Skin epidermis (tissue), 12 donors: ENCODE measurements at regions not wholly inside any gene's neighbourhood (a gene's known extent, or its start where the extent isn't known, plus 50 kb on each side); places are given as distances from the start of the nearest gene placed in this dataset.

Experiments
- H3K27ac ChIP-seq, 21 experiments: fragments of 200-600 bp; sonication (generic) in 11 of 21; one replicate each; pipeline ENCODE4 v1.5.0; 2020; ENCODE audit warnings: mild to moderate bottlenecking in 3 of 21, inconsistent platforms in 2 of 21, moderate library complexity in 2 of 21
- H3K4me3 ChIP-seq, 7 experiments: fragments of 200-600 bp; sonication (generic) in 2 of 7; one replicate each; pipeline ENCODE4 v1.5.0; 2020; ENCODE audit warnings: inconsistent platforms in 2 of 7, mild to moderate bottlenecking in 2 of 7, moderate library complexity in 1 of 7

DNA sequence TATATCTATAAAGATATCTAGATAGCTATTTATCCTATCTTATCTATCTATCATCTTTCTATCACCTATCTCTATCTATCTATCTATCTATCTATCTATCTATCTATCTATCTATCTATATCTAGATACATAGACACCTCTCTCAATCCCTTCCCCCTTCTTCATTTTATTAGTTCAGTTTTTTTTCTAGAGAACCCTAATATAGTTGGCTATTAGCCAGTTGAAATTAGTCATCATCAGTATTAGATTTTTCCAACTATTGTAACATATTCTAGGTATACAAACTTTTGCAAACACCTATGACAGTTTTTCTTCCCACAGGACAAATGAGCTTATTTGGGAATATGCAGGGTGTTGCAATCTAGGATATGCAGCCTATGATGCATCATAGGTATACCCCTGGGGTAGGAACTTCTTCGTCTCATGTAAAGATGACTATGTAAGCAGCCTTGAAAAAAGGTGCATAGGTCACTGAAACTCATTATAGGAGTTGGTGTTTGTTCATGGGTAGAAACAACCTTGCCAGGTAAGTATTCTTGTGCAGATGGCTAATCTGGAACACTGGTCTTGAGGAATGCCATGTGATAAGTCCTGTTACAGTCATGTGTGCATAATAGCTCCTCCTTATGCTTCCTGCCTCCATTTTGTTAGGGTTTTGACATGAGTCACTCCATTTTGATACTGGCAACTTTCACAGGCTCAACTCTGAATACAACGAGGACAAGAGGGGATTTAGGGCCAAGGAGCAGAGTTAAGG is 160.7 kb upstream of the ZSWIM2 start:
- no peak overlapping the region for H3K27ac ChIP-seq
- no peak overlapping the region for H3K4me3 ChIP-seq

DNA sequence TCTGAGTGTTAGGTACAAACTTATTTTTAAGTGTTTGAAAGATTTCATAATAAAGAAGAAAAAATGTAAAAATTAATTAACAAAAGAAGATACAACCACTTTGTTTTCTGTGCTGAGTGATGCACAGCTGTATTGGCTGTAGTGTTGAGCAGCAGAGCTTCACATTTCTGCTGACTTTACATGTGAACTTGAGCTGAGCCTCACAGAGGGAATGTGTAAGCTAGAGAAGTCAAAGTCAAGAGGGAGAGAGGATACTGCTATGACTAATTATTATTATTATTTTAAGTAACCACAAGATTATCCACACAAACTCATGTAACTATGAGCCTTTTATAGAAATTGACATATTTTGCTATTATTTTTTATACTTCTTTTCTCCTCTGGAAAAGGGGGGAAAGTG is 159.1 kb upstream of the ZSWIM2 start:
- no peak overlapping the region for H3K4me3 ChIP-seq

DNA sequence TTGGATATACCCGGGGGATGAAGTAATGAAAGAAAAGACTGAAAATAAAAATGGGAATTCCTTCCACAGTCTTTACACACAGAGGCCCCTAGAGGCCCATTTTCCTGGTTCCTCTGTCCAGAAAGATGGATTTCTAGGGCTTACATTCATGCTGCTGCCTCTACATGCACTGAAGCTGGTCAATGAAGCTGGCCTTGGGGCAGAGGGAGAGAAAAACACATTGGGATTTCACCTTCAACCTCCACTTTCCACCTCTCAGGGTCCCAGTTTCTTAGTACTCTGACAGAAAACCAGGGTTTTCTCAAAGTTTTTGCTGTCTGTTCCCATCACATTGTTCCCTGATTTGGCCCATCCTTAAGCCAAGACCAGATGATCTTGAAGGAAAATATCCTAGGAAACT is 154.6 kb upstream of the ZSWIM2 start:
- Histone ChIP-seq H3K4me3 (peak overlapping the region in 2 of 7 experiments; percentile 13 to 21), H3K27ac (no peak overlapping the region)

More for the DNA sequence above, 159.1 kb upstream of the ZSWIM2 start:
- H3K27ac ChIP-seq: no peak overlapping the region

DNA sequence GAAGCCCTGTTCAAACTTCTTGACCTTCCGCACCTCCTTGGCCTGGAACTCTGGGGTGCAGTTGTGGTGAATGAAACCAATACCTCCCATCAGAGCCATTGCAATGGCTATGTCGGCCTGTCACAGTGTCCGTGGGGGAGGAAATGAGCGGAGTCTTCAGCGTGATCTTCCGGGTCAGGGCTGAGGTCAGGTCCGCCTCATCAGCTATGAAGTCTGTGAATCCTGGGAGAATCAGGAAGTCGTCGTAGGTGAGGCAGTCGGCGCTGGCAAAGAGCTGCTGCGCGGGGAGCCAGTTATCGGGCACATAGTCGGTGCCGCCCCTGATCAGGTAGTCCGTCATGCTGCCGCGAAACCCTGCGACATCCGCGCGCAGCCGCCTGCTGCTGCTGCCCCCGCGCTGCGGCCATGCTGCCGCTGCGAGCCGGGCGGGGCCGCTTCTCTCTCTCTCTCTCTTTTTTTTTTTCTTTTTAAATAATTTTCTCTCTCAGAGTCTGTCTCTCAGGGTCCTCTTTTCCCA is 154.1 kb upstream of the ZSWIM2 start:
- Histone ChIP-seq H3K4me3 (peak overlapping the region in 2 of 7 experiments; percentile 13 to 21), H3K27ac (no peak overlapping the region)

DNA sequence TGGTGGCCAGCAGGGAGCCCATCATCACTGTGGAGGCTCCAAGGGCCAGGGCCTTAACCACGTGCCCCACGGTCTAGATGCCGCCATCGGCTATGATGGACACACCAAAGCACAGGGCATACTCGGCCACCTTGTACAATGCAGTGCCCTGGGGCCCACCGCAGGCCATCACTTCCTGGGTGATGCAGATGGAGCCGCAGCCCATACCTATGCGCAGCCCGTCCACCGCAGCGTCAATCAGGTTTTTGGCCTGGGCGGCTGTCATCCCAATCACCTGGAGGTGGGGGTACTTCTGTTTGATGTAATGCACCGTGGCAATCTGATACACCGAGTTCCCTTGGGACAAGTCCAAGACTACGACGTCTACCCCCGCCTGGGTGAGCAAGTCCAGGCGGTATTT is 153.3 kb upstream of the ZSWIM2 start:
- Histone ChIP-seq H3K4me3 (no peak overlapping the region), H3K27ac (no peak overlapping the region)

DNA sequence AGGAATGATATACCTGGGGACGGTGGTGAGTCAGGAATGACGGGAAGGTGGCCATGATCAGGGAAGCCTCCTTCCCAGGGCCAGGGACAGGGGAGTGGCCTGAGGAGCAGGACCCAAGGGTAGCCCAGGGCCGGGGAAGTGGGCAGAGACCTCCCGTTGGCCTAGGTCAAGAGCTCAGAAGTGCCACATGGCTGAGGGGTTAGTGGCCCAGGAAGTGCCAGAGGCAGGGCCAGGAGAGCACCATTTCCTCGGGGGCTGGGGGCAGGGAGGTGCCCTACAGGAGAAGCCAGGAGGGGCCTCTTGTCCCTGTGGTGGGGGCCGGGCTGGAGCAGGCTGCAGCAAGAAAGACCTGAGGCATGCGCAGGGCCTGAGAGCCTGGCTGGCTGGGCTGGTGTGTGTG is 152.3 kb upstream of the ZSWIM2 start:
- H3K4me3 ChIP-seq: no peak overlapping the region
- no peak overlapping the region for H3K27ac ChIP-seq

DNA sequence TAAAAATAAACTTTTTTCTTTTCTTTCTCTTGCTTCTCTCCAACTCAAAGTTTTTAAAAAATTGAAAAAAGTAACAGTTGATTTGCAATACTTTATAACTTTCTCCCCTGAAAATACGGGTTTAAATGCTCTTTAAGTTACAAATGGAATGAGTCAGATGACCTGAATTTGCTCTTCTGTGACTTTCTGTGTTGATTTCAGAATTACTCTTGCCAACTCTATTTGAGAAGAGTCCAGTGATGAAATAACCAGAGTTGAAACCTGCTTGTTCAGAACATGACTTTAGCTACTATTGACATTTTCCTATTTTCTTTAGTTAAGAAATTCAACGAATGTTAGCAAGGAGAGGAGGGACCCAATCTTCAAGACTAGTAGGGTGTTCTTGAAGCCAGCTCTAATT is 146.1 kb upstream of the ZSWIM2 start:
- no peak overlapping the region for H3K4me3 ChIP-seq
- H3K27ac ChIP-seq: no peak overlapping the region

DNA sequence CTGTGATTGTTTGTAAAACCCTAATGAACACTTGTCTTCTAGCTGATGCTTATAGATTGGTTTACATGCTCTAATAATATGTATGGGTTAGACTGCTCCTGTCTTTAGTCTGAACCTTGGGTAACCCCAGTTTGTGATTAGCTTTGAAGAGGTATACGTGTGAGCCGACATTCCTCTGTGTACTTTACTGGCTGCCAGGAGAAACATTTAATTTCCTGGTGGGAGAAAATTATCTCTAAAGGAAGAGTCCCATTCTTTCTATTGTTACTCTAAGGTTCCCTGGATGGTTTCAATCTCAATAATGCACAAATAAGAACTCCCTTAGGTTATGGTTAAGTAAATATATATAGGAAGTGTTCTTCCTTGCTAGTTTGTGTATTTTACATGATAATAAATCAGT is 143.6 kb upstream of the ZSWIM2 start:
- no peak overlapping the region for H3K4me3 ChIP-seq
- no peak overlapping the region for H3K27ac ChIP-seq

DNA sequence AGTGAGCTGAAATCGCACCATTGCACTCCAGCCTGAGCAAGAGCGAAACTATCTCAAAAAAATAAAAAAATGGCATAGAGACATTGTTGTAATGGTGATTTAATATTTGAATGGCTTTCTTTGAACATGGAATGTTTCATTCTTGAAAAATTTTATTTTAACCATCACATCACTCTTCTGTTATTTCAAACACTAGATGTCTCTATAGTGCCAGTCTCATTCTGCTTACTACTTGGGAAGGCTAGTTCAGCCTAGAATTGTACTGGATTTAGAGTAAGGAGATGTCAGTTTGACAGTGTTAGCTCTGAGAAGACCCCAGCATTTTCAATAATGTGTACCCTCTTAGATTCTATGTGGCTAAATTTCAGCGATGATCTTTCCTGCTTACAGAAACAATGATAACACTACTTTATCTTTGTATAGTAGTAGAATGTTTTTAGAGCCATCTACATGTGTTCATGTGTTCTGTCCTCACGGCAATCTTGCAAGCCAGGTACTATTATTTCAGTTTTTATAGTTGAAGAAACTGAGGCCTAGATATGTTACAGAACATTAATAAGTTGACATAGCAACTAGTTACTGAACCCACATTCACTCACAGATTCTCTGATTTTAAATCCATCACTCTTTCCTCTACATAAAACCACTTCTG is 142.9 kb upstream of the ZSWIM2 start:
- no peak overlapping the region for H3K4me3 ChIP-seq
- no peak overlapping the region for H3K27ac ChIP-seq

DNA sequence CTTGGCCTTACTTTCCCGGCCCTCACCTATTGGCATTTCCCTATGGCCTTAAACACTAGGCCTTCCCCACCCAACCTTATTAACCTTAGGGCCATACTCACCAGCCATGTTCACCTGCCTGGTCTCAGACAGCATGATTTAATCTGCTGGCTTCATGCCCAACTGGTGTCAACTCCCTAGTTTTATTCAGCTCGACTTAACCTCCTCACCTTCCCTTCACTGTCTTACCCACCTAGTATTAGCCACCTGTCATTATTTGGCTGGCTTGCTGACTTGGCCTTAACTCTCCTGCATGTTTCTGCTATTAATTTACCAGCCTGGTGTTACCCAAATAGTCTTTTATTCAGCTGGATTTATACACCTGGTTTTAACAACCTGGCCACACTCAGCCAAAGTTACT is 136.0 kb upstream of the ZSWIM2 start:
- Histone ChIP-seq H3K4me3 (no peak overlapping the region), H3K27ac (no peak overlapping the region)

DNA sequence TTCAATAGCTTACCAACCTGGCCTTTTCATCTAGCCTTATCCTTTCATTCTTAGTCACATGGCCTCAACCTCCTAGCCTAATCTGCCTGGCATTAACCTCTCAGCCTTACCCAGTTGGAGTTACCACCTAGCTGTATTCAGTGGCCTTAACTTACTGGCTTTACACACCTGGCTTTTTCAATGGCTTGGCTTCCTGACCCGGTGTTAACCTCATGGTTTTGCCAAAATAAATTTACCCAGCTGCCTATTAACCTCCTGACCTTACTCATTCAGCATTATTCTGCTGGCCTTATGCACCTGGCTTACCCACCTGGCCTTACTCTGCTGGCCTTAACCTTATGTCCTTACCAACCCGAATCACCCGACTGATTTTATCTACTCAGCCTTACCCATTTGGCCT is 135.5 kb upstream of the ZSWIM2 start:
- H3K4me3 ChIP-seq: no peak overlapping the region
- H3K27ac ChIP-seq: no peak overlapping the region

DNA sequence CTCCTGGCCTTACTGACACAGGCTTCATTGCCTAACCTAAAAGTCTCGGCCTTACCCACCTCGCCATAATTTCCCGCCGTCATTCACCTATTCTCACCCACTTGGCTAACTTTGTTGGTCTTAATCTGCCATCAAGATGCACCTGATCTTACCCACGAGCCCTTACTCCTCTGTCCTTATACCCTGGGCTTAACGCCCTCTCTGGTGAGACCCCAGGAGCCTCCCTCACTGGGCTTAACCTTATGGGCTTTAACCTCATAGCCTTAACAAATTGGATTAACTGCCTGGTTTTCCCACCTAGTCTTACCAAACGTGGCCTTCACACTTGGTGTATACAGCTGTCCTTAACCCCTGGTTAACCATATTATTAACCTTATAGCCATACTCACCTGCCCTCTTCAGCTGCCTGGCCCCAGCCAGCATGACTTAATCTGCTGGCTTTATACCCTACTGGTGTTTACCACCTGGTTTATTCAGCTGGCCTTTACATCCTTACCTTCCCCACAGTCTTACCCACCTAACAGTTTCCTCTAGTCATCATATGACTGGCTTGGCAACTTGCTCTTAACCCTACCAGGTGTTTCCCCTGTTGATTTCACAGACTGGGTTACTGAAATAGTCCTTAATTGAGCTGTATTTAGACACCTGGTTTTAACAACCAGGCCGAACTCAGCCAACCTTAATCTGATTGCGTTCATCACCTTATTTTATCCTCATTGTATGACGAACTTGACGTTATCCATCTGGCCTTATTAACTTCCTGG is 132.0 kb upstream of the ZSWIM2 start:
- Histone ChIP-seq H3K4me3 (no peak overlapping the region), H3K27ac (no peak overlapping the region)

DNA sequence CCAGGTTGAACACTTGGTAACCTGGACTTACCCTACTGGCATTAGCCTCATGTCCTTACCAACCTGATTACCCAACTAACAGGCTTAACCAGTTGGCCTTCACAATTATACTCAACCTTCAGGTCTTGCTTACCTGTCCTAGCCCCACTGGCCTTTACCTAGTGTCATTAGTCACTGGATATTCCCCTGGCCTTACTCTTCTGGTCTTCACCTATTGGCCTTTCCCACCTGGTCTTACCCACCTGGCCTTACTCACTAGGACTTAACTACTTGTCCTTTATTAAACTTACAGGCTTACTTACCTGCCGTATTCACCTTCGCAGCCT is 131.1 kb upstream of the ZSWIM2 start:
- H3K27ac ChIP-seq: no peak overlapping the region
- no peak overlapping the region for H3K4me3 ChIP-seq

DNA sequence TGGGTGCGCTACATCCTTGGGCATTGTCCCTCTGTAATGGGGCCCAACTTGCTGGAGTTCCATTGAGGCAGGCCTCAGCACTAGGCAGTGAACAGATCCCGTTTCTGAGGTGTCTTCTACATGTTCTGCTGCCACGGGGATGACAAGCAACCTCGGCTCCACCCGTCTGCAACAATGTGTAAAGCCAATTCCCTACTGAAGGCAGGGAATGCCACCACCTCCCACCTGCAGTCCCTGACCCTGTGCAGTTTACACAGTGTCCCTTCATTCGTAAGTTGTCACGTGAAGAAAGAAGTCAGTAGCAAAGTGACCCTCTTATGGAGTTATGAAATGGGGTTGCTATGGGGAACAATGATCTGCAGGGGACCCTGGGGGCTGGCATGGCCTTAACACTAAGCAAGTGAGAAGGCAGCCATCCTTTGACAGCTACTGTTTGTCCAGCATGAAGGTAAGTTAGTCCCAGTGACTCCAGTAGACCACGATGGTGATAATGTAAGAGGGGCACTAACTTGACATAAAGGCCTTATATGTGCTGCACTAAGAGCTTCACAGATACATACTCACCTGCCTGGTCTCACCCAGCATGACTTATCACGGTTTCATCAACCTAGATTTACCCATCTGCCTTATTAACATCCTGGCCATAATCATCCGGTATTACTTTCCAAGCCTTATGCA is 130.6 kb upstream of the ZSWIM2 start:
- Histone ChIP-seq H3K27ac (no peak overlapping the region), H3K4me3 (no peak overlapping the region)

DNA sequence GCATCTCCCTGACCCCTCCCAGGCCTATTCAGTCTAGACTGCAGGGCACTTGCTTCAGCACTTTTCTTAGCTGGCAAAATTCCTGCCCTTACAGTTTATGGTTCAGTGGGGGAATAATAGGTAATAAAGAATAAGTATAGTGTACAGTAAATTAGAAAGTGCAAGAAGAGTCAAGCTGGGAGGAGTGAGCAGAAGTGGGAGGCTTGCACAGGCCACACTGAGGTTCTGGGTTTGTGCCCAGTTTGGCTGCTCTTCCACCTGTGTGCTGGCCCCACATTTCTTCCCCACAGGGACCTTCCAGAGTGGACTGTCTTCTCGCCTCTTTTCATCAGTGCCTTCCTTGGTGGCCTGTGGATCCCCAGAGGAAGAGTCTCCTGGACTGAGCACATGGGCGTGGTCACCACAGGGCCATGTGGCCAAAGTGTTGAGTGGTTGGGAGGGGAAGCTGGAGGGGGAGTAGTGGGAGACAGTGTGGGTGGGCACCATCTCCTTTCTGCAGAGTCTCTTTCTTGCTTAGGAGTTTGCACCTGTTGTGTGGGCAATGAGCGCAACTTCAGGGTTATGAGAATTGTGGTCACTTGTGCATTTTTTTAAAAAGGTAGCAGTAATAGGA is 128.6 kb upstream of the ZSWIM2 start:
- Histone ChIP-seq H3K27ac (no peak overlapping the region), H3K4me3 (no peak overlapping the region)

DNA sequence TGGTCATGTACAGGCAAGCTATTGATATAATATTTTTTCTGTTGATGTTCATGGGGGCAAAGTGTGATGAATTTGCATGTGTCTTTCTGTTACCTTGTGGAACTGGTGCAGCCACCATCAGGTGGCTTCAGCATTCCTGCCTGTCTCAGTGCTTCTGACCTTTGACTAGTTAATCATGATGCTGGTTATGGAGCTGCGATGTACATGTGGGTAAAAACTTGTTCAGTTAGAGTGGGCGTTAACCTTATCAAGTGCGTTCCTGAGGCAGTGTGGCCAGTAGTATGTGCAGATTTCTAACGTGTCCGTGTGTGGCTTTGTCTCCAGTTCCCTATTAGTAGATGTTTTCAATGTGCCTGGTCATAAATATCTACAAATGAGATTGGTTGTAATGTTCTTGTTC is 127.4 kb upstream of the ZSWIM2 start:
- no peak overlapping the region for H3K4me3 ChIP-seq
- H3K27ac ChIP-seq: no peak overlapping the region

DNA sequence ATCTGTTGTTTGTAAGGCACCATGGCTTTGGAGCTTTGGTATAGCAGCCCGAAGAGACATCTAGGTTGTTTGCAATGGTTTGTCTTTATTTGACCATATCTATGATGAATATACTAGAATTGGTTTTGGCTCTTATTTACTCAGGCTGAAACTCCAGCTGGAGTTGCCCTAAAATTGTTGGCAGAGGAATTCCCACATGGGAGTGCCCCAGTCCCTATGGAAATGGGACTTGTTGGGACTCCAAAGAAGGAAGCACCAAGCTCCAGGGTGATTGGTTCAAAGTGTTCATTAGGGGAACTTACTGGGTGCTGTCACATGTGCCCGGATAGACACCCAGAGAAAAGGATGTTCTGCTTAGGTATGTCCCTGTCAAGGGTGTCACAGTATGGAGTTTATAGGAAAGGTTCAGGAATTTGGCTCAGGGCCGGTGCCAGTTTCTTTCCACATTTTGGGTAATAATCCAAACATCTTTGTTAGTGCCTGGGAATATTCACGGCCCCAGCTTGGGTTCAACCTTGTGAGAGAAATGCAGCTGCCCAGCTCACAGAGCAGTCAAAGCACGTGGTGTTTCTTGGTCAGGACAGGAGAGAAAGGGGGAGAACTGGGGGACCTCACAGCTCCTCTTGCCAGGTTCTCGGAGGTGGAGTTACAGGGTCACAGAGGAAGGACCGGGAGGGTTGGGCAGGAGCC is 123.5 kb upstream of the ZSWIM2 start:
- no peak overlapping the region for H3K4me3 ChIP-seq
- H3K27ac ChIP-seq: no peak overlapping the region

DNA sequence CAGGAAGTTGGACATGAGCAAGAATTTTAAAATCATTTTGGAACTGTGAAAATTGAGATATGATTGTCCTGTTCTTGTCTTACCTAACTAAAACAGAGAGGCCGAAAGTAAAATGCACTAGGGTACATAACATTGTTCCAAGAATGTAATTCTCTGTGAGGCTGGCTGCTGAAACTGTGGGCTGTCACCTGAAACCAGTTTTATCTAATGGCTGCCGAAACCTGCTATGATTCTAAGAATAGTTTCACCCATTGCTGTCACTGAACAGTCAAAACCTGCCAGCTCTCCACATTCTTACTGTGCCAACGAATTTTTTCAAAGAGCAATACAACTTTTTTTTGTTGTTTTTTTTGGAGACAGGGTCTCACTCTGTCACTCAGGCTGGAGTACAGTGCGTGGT is 119.3 kb upstream of the ZSWIM2 start:
- H3K4me3 ChIP-seq: no peak overlapping the region

DNA sequence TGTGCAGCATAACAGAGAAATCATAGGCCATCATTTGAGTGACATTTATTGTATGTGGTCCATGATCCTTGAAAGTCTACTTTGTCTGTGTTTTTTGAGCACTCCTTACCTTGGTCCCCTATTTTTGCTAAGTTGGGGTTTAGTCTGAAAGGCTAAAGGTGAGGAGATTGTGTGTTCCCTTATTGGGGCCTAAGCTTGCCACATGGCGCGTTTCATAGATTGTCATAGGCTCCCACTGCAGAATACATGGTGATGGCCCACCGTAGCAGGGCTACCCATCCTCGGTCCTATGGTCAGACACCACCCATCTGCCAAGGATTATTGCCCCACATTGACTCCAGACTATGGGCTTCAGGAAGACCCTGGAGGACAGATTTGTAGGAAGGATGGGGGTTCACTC is 117.0 kb upstream of the ZSWIM2 start:
- Histone ChIP-seq H3K4me3 (no peak overlapping the region), H3K27ac (no peak overlapping the region)

More for the DNA sequence above, 119.3 kb upstream of the ZSWIM2 start:
- no peak overlapping the region for H3K27ac ChIP-seq
